ENCODE measurements at regions not wholly inside any gene's neighbourhood (a gene's known extent, or its start where the extent isn't known, plus 50 kb on each side); places are given as distances from the start of the nearest gene placed in this dataset.

DNA sequence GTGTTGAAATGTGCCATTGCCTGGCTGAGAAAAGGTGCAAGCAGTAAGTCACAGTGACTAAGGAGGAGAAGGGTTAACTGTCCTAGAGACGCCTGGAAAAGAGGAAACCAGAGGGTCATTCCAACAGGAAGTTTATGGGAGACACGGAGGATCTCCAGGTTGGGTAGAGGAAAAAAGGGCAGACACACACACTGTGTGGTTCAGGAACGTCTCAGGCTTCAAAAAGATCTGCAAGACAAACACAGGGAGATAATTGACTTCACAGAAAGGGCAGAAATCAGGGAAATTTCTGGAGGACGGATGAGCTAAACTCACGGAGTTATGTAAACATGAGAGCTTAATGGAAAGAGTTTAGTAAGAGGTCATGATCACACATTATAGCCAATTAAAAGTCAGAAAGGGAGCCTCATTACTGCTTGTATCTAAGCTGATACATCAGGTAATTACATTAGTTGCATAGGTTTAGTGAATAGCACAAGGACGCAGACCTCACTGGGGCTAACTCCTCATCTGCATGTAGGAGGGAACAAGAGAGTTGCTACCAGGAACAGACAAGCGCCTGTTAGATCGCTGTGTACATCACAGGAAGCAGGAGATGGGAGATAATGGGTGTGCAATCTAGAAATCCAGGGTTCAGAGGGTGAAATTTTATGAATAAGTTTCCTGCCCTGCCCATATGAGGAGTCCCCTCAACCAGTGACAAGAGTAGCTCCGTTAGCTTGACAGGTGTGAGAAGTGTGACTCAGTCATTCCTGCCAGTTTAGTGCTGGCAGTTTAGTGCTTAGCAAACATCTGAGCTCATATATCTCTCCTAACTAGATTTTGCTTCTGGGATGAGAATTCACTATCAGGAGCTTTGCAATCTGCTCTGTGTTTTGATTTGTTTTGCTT, 96.6 kb upstream of the TNR start:
- H3K27ac ChIP-seq: no peak overlapping the region
- 14 to 31% methylated on average over 9 of the region's 9 CpGs for WGBS, 2 donors
- H3K9me3 ChIP-seq: no peaks in the 10 kb centered on the region
- H3K4me1 ChIP-seq: peaks cover 0 to 15% (median 0%) of the 10 kb centered on the region in 4 donors
- no peaks in the 10 kb centered on the region for H3K36me3 ChIP-seq
- no peaks in the 10 kb centered on the region for H3K27me3 ChIP-seq
- no peak overlapping the region for H3K4me3 ChIP-seq
- DNase-seq (no peak), ATAC-seq (ENCODE audit: low FRiP score in 2 of 2) (no peak)
- no peak for TF ChIP-seq POLR2A (IDR thresholded peaks at IDR 0.05)
- TF ChIP-seq, protein P1, sequence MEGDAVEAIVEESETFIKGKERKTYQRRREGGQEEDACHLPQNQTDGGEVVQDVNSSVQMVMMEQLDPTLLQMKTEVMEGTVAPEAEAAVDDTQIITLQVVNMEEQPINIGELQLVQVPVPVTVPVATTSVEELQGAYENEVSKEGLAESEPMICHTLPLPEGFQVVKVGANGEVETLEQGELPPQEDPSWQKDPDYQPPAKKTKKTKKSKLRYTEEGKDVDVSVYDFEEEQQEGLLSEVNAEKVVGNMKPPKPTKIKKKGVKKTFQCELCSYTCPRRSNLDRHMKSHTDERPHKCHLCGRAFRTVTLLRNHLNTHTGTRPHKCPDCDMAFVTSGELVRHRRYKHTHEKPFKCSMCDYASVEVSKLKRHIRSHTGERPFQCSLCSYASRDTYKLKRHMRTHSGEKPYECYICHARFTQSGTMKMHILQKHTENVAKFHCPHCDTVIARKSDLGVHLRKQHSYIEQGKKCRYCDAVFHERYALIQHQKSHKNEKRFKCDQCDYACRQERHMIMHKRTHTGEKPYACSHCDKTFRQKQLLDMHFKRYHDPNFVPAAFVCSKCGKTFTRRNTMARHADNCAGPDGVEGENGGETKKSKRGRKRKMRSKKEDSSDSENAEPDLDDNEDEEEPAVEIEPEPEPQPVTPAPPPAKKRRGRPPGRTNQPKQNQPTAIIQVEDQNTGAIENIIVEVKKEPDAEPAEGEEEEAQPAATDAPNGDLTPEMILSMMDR (IDR thresholded peaks at IDR 0.05): no peak
- no peak for TF ChIP-seq POLR2AphosphoS5 (IDR thresholded peaks at IDR 0.05)
- TF ChIP-seq EP300 (IDR thresholded peaks at IDR 0.05): no peak

DNA sequence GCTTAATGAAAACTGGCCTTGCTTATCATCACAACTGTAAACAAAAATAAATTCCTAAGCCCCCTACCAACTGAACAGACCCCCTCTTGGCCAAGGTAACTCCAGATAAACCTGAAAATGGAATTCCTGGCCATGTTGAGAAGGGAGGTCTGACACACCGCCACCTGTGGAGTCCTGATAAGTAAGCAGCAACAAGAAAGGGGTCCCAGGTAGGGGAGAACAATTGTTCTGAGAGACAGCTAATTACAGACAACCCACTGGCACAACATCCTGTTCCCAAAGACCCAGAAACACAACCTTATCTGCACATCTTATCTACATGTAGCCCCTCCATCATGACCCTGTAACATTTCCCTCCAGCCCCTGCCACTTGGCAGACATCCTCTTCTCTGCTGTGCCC, 91.2 kb upstream of the TNR start:
- H3K4me3 ChIP-seq: no peak overlapping the region
- no peaks in the 10 kb centered on the region for H3K36me3 ChIP-seq
- DNase-seq (no peak), ATAC-seq (ENCODE audit: low FRiP score in 2 of 2) (no peak)
- H3K27me3 ChIP-seq: no peaks in the 10 kb centered on the region
- no peaks in the 10 kb centered on the region for H3K9me3 ChIP-seq
- H3K4me1 ChIP-seq: peaks cover 0 to 1% (median 0%) of the 10 kb centered on the region in 4 donors
- H3K27ac ChIP-seq: no peak overlapping the region
- no peak for TF ChIP-seq POLR2A (IDR thresholded peaks at IDR 0.05)
- TF ChIP-seq, protein P1 (IDR thresholded peaks at IDR 0.05): no peak
- no peak for TF ChIP-seq POLR2AphosphoS5 (IDR thresholded peaks at IDR 0.05)
- no peak for TF ChIP-seq EP300 (IDR thresholded peaks at IDR 0.05)
- 95 to 100% methylated on average over 1 of the region's 1 CpG for WGBS, 2 donors

DNA sequence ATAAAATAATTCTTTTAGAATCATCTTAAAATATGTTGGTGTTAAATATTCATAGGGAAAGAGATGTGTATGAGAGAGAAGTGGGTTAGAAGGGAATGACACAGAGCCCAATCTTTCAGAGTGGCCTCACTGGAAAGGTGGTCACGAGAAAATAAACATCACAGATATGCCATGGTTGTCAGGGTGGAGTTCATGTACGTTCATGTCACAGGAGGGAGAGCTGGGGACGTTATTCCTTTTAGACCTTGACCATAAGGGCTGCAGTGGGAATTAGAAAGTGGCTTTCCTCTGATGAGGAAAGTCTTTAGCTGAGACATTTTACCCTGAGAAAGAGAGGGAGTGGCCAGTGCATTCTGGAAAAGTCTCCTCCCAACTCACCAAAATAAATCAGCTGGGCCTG, 90.6 kb upstream of the TNR start:
- TF ChIP-seq EP300 (IDR thresholded peaks at IDR 0.05) (no peak), POLR2AphosphoS5 (IDR thresholded peaks at IDR 0.05) (no peak)
- TF ChIP-seq, protein P1 (IDR thresholded peaks at IDR 0.05): no peak
- DNase-seq: no peak
- WGBS, 2 donors: 58 to 65% methylated on average over 3 of the region's 3 CpGs
- Histone ChIP-seq H3K36me3 (no peaks in the 10 kb centered on the region), H3K27me3 (no peaks in the 10 kb centered on the region), H3K9me3 (no peaks in the 10 kb centered on the region), H3K4me3 (no peak overlapping the region), H3K4me1 (no peaks in the 10 kb centered on the region), H3K27ac (no peak overlapping the region)
- ATAC-seq (ENCODE audit: low FRiP score in 2 of 2): no peak

DNA sequence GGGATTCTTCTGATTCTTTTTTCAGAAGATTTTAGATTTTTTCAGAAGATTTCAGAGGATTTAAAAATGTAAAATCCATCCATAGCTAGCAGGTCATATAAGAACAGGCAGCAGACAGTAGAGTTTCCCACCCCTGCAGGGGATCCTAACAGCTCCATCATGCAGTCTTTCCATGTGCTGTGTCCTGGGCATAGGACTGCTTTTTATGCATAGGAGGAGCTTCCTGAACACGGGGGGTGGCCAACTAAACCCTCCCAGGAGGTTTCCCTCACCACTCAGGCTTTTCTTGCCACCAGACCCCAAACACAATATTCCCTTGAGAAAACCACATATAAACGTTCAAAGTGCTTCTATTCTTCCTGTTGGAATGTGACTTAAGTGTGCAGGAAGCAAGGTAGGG, 90.1 kb upstream of the TNR start:
- Histone ChIP-seq H3K27me3 (no peaks in the 10 kb centered on the region), H3K36me3 (no peaks in the 10 kb centered on the region), H3K4me1 (no peaks in the 10 kb centered on the region), H3K27ac (no peak overlapping the region), H3K4me3 (no peak overlapping the region), H3K9me3 (no peaks in the 10 kb centered on the region)
- no peak for ATAC-seq (ENCODE audit: low FRiP score in 2 of 2)
- TF ChIP-seq, protein P1 (IDR thresholded peaks at IDR 0.05): no peak
- no peak for TF ChIP-seq POLR2A (IDR thresholded peaks at IDR 0.05)
- TF ChIP-seq POLR2AphosphoS5 (IDR thresholded peaks at IDR 0.05): no peak
- TF ChIP-seq EP300 (IDR thresholded peaks at IDR 0.05): no peak
- WGBS, 2 donors: 6 to 15% methylated on average over 2 of the region's 2 CpGs
- DNase-seq: no peak

DNA sequence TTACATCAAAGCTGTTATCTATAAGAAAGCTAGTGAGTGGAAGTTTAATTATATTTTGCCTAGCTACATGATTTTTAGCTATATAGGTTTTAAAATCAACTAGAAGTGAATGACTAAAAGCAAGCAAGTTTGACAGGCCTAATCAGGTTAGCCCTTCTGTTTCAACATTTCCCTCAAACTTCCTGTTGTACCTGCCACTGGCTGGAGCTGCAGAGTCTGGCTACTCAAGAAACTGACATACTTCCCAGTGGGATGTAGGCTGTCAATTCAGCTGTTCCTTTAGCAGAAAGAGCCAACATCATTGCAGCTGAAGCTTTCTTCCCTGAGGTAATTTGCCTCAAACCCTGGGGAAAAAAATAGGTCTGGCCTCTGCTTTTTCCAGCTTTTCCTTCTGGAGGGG, 87.1 kb upstream of the TNR start:
- no peak for ATAC-seq (ENCODE audit: low FRiP score in 2 of 2)
- H3K4me3 ChIP-seq: no peak overlapping the region

More for the DNA sequence above, 87.1 kb upstream of the TNR start:
- DNase-seq: no peak
- Histone ChIP-seq H3K9me3 (no peaks in the 10 kb centered on the region), H3K27me3 (no peaks in the 10 kb centered on the region), H3K4me1 (no peaks in the 10 kb centered on the region), H3K27ac (no peak overlapping the region), H3K36me3 (no peaks in the 10 kb centered on the region)
- TF ChIP-seq, protein P1 (IDR thresholded peaks at IDR 0.05): no peak
- TF ChIP-seq POLR2AphosphoS5 (IDR thresholded peaks at IDR 0.05) (no peak), POLR2A (IDR thresholded peaks at IDR 0.05) (no peak), EP300 (IDR thresholded peaks at IDR 0.05) (no peak)
